ENCODE measurements at regions not wholly inside any gene's neighbourhood (a gene's known extent, or its start where the extent isn't known, plus 50 kb on each side); places are given as distances from the start of the nearest gene placed in this dataset.
A peak's percentile ranks its signal among the peaks of the same experiment; 100 is the strongest.

GRCh38 chr5:171630350-171631065 lies 155.1 kb upstream of the SMIM23 start:
- FAIRE-seq: no peak

GRCh38 chr5:171632616-171633015 lies 153.0 kb upstream of the SMIM23 start:
- FAIRE-seq: no peak

GRCh38 chr5:171633776-171634470 lies 151.7 kb upstream of the SMIM23 start:
- FAIRE-seq: no peak

- FAIRE-seq: no peak
These were observed 151.1 kb upstream of the SMIM23 start for GRCh38 chr5:171634511-171634910.

GRCh38 chr5:171635028-171635427 lies 150.6 kb upstream of the SMIM23 start:
- FAIRE-seq: no peak

- FAIRE-seq: no peak
These were observed 149.9 kb upstream of the SMIM23 start for GRCh38 chr5:171635561-171636245.

- FAIRE-seq: no peak
These were observed 147.8 kb upstream of the SMIM23 start for GRCh38 chr5:171637811-171638210.

- FAIRE-seq: no peak
These were observed 146.4 kb upstream of the SMIM23 start for GRCh38 chr5:171639205-171639621.

GRCh38 chr5:171639966-171640365 lies 145.7 kb upstream of the SMIM23 start:
- no peak for FAIRE-seq

- peak; percentile 43 for FAIRE-seq
These were observed 145.1 kb upstream of the SMIM23 start for GRCh38 chr5:171640480-171640879.

GRCh38 chr5:171641891-171642290 lies 143.7 kb upstream of the SMIM23 start:
- no peak for FAIRE-seq

GRCh38 chr5:171642894-171643293 lies 142.7 kb upstream of the SMIM23 start:
- FAIRE-seq: no peak

GRCh38 chr5:171644536-171644935 lies 141.1 kb upstream of the SMIM23 start:
- no peak for FAIRE-seq

GRCh38 chr5:171646102-171647042 lies 139.2 kb upstream of the SMIM23 start:
- FAIRE-seq: no peak

- FAIRE-seq: no peak
These were observed 138.3 kb upstream of the SMIM23 start for GRCh38 chr5:171647043-171647903.

GRCh38 chr5:171647904-171648260 lies 137.7 kb upstream of the SMIM23 start:
- no peak for FAIRE-seq

- no peak for FAIRE-seq
These were observed 137.1 kb upstream of the SMIM23 start for GRCh38 chr5:171648279-171649074.

GRCh38 chr5:171649075-171649401 lies 136.6 kb upstream of the SMIM23 start:
- FAIRE-seq: no peak

GRCh38 chr5:171650597-171650996 lies 135.0 kb upstream of the SMIM23 start:
- FAIRE-seq: no peak

GRCh38 chr5:171651102-171651501 lies 134.5 kb upstream of the SMIM23 start:
- FAIRE-seq: no peak

- no peak for FAIRE-seq
These were observed 130.7 kb upstream of the SMIM23 start for GRCh38 chr5:171654881-171655280.
